T-helper 2 cell (primary cell): ENCODE measurements at regions not wholly inside any gene's neighbourhood (a gene's known extent, or its start where the extent isn't known, plus 50 kb on each side); places are given as distances from the start of the nearest gene placed in this dataset.

Experiments used
- DNase-seq, 5 experiments: peaks; one replicate each; pipeline versions ENCODE4 v3.0.0 to v3.0.0-alpha.2; 2012 to 2022

DNA sequence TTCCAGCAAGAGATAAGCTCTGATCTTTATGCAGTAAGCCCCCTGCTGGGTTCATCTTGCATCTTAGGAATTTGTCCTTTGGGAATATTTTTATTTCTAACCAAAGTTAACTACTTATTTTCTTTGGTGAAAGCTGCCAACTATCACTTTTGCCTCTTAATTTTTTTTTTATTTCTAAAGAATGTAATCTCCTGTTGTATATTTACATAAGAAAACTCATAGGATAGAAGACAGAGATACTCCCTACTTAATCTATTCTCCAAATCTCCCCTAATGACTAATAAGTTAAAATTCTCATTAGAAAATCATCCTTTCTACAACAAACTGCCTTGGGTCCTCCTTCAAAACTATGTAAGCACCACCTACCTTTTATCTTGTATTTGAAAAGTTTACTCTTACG lies 612.2 kb upstream of the SLC39A10 start:
- no peak for DNase-seq

DNA sequence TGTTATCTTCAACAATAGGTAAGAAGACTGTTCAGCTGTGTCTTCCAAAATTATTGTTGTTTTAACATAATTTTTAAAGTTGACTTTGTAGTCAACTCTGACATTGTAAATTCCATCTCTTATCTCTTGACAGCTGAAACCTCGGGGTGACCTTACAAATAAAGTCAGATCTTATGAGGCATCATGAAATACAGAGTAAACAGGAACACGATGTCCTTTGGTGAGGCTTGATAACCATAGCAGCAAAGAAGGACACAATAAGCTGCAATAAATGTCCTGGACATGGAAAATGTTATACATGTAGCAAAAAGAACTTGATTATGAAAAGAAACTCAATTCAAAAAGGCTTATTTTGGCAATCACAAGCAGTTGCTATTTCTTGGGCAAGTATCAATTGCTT lies 618.9 kb upstream of the SLC39A10 start:
- DNase-seq: no peak

DNA sequence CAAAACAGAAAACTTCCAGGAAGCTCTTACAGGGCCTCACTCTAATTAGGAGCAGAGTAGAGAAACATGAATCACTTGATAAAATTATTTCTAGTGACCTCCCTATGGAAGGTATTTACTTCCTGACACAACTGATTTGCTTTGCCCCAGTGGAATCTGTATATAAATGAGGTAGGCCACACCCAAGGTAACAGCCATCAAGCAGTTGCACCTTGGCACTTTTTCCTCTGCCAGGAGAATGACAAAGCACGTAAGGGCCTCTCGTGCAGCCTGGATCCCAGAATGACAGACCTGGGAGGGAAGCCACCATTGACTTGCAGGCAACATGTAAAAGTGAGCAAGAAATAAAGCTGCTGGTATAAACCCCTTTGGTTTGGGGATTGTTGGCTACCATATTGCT lies 620.0 kb upstream of the SLC39A10 start:
- no peak for DNase-seq

DNA sequence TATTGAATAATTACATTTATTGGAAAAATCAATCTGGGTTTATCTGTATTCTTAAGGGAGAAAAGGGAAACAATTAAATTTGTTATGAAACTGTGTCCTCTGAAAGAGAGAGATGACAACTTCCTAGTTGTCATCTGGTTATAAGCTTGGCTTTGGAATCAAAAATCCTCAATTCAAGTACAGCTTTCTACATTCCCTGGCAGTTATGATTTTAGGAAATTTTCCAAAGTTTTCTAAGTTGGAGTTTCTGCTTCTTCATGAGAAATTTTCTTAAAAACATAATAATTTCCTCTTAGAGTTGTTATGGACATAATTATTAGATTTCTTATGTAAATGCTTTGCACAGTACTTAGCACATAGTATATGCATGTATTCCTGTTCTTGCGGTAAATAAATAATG lies 625.6 kb upstream of the SLC39A10 start:
- DNase-seq: no peak

DNA sequence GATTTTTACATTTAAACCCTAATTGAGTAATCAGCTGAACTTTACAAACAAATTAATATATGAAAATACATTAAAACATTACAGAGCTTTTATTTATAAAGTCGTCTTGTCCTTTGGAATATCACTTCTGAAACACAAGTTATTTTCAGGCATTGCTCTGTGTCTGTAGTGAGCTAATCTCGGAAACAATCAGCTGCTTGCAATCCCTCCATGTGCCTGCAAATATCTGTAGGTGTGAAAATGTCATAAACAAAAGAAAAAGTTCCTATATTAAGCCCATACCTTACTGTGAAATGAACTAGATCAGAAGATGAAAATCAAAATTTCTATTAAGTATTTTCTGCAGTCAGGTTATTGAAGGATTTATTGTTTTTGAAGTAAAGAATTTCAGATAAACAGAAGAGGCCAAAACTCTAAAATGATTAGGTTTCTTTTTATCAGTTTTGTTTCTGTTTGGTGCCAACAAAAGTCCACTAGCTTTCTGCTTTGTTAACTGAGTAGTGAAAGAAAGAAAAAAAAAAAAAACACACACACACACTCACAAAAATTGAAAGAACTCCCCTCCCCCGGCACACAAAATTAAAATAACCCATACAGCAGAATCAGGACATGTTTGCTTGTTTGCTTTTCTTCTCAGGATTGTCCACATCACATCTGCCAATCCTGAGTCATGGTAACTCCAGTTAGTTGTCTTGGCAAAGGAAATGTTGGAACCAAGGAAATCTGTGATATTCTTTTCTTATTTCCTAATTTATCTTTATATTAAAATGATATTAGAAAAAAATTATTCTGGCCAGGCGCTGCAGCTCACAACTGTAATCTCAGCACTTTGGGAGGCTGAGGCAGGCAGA lies 627.0 kb upstream of the SLC39A10 start:
- DNase-seq: no peak

DNA sequence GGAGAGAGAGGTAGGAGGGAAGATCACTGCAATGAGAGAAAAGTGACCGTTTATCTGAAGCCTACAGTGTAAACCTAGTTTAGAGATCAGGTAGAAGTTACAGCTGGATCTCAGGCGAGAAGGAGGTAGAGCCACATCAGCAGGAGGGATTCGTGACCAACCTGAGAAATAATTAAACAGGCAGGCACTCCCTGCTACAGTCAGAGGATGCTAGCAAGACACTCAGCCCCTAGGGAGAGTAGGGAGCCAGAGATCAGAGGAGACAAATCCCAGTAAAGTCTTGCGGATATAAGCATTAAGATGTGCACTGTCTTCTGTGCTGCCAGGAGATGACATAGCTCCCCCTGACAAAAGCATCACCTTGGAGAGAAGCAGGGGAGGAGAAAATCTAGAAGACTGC lies 629.1 kb upstream of the SLC39A10 start:
- DNase-seq: no peak

DNA sequence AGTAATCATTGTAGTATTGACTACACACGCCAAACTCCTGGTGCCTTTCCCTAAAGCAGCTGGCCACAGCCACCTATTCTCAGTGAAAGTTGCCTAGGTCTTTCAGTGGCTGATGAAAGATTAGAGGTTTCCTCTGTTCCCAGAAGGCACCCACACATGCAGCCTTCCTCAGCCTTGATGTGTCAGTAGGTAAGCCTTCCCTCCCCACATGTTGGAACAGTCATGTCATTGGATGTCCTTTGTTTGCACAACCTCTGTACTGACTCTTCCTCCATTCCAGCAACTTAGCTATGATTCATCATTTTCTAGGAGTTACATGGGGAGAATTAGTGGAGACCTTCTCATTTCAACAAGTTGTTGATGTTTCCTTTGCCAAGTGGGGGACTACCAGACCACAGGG lies 630.8 kb upstream of the SLC39A10 start:
- no peak for DNase-seq

DNA sequence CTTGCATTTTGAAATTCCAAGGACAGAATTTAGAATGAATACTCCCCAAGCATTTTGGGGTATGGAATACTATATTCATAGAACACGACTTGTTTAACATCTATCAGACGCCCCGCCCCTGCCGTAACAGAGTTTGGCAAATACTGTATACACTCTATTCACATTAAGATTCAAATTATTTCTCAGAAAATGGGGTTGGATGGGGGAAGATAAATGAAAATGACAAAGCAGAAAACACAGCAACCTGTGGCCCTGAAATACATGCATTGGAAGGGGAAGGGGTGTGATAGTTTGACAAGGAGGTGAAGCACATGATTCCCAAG lies 634.6 kb upstream of the SLC39A10 start:
- DNase-seq: no peak

DNA sequence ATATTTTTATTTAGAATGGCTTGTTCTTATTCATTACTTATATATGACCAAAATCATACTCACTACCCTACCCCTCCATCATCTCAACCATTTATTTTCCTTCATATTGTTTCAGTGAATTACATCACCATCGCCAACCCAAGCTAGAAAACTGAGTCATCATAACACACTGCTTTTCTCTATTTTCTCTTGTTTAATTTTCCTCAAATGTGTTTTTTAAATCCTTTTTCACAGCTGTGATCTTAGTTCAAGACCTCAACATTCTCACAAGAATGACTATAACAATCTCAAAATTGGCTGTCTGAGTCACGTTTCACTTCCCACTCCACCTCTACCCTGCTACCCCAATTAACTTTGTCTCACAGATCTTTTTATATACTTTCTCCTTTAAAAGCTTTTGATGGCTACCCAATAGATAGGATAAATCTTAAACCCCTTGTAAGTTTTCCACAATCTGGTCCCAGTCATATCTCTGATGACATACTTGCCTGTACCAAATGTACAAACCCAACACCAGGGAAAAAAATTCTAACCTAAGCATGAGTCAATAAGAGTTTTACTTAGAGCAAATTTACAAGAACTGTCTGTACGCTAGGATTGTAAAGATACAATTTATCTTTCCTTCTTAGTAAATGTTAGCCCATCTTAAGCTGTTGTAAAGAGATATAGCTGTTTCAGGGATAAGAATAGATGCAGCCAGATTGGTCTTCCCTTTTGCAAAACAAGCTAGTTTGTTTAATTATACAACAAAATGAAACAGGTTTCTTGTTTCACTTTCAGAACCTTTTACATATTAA lies 635.1 kb upstream of the SLC39A10 start:
- no peak for DNase-seq

DNA sequence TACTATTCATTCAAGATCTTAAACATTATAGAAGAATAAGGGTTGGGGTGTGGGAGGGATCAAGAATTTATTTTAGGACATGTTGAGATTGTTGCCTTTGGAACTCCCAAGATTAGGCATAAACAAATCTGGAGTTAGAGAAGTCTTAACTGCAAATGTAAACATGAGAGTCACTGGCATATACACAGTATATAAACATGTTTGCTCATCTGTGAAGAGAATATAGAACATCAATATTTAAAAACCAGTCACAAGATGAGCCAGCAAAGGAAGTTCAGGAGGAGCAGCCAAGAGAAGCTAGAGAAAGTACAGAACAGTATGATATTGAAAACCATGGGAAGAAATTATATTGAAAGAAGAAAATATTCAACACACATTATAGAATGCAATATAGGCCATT lies 638.6 kb upstream of the SLC39A10 start:
- no peak for DNase-seq

DNA sequence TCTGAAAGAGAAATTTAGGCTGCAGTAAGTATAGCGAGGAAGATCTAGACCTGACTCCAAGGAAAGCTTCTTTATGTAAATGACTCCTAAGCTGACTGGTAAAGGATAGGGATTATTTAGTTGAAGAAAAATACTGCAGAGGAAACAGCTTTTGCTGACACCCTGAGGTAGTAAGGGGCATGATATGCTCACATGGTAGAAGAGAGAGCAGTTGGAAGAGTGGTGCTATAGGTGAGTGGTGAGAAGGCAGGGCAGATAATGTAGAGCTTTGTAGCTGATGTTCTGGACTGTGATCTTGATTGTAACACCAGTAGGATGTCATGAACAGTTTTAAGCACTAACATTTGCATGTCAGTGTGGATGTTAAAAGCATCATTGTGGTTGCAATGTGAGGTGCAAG lies 639.1 kb upstream of the SLC39A10 start:
- no peak for DNase-seq

DNA sequence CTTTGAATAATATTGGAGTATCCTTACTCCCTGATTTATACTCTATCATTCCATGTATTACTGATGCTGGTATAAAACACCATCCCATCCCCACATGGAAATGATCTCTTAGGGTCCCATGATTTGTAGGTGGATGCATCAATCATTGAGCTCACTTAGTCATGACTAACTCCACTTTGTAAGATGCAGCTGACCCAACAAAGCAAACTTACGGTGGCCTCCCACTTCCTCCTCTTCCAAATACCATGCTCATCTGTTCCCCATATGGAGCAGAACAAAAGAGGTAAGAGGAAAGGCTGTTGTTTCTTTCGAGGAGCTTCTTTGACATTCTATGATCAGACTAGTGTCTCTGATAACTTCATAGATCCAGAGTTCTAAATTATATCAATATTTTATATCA lies 640.2 kb upstream of the SLC39A10 start:
- no peak for DNase-seq

DNA sequence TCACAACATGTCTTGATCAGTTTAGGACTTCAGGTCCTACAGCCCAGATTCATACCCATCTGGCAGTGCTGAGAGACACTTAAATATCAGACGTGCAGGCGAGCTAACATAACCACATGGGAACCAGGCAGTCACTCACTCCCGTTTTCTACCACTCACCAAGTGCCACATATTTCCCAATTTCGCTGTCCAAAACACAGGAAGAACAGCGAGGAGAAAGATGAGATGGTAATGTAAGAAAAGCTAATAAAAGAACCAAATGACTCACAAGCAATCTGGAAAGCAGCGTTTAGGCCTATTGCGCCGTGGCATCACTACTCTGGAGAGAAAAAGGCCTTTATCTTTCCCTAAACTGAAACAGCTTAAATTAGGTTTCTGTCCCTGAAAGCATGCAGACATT lies 647.8 kb upstream of the SLC39A10 start:
- DNase-seq: no peak

DNA sequence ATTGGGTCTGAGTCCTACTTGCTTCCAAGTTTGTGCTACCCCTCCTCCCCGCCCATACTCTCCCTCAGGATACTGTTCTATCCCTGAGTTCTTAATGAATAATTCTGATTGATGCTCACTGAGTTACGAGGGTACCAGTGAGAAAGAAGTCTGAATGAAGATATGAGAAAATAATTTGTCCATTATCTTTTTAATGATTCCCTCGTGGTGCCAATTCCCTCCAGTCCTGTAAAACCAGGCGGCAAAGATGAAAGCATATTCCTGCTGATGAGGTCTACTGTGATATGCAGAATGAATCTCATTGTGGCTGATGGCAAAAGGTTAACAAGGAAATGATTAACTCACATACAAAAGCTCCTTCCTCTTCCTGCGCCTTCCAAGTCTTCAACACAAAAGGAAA lies 650.2 kb upstream of the SLC39A10 start:
- DNase-seq: no peak

DNA sequence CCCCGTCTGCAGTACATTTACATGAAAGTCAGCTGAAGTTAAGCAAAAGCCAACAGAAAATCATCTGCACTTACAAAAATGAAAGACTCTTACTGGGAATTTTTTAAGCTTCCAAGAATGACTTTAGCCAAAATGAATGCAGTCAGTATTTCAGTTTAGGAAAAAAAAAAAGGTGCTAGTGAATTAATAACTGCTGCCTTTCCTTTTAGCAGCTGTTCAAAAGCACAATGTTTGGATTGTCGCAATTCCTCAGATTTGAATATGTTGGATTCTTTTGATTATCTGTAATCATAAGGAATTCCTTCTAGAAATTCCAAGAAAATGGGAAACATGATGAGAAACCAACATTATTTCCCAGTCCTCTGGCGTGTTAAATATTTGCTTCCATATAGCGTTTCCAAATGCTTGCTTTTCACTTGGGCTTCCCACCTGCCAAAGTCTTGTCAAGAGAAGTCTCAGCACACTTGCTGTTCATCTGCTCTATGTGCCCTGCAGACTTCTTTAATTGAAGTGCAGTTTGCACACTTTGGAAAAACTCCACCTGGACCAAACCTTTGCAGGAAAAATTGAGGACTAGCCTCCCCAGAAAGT lies 653.0 kb upstream of the SLC39A10 start:
- DNase-seq: no peak

DNA sequence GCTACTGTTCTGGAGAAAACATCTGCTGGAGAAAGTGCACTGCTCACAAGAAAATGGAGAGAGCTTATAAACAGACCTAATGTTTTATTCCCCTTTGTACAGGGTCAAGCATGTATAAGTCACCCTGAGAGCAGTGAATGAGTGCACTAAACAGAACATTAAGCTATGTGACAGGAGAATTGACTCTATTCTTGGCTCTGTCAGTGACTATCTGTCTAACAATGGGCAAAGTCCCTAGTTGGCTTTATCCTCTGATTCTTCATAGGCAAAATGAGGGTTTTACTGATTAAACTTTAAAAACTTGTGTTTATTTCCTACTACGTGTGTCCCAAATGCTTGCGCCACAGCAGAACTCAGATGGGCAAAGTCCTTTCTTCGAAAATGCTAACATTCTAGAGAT lies 655.1 kb upstream of the SLC39A10 start:
- no peak for DNase-seq

DNA sequence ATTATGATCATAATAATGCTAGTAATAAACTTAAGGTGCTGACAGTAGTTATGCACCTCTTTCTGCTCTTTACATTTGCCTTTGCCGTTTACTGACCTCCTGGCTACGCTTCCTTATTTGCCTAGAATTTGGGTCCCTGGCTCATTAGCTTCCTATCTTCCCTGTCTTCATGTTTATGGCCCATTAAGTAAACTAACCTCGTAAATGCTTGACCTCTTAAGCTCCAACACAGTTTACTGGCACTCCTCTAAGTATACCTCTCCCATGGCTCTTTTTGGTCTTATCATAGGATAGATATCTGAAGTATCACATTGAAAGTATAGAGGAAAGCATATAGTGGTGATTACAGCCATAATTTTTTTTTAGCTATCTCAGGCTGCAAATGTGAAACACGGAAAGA lies 657.3 kb upstream of the SLC39A10 start:
- no peak for DNase-seq

DNA sequence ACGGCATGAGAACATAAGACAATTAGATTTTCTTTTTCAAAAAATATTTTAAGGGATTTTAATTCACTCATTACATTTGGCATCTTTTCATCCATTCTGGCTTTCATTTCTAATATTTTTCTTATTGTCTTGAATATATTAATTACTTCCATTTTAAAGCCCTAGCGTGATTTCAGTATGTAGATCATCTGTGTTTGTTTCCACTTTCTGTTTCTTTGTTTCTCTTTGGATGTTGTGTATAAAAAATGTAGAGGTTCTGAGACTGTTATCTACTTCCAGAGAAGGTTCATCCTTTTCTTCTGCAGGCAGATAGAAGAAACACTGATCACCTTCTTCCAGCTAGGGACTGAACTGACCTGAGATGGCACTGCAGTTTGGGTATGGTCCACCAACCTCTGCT lies 664.4 kb upstream of the SLC39A10 start:
- DNase-seq: no peak

DNA sequence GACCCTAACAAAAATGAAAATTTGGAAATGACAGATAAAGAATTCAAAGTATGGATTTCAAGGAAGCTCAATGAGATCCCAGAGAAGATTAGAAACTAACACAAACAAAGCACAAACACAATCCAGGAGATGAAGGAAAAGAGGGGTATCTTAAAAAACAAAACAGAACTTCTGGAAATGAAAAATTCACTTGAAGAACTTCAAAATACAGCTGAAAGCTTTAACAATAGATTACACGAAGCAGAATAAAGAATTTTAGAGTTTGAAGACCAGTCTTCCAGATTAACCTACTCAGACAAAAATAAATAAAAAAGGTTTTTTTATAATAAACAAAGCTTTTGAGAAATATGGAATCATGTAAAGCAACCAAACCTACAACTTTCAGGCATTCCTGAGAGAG lies 671.8 kb upstream of the SLC39A10 start:
- DNase-seq: no peak

DNA sequence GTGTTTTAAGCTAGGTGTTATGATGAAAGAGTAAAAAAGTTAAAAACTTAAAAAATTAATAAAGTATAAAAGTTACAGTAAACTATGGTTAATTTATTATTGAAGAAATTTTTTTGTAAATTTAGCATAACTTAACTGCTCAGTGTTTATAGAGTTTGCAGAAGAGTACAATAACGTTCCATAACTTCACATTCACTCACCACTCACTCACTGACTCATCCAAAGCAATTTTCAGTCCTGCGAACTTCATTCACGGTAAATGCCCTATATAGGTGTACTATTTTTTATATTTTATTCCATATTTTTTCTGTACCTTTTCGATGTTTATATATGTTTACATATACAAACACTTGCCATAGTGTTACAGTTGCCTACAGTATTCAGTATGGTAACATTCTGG lies 694.8 kb upstream of the SLC39A10 start:
- DNase-seq: no peak

DNA sequence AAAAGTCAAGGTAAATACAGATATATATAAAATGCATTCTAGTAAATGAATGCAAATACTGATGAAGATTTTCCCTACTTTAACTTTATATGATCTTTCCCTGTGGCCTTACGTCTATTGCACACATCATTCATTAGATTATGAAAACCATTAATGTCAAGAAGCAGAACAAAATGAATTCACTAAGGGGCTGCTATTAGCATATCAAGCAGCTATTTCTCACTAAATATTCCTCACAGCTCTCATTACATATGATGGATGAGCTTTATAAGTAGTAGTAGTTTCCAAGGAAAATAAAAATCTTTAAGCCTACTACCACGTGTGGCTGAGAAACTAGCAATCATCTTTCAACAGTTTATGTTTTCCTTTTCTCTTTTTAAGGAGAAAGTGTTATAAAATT lies 702.8 kb upstream of the SLC39A10 start:
- no peak for DNase-seq

DNA sequence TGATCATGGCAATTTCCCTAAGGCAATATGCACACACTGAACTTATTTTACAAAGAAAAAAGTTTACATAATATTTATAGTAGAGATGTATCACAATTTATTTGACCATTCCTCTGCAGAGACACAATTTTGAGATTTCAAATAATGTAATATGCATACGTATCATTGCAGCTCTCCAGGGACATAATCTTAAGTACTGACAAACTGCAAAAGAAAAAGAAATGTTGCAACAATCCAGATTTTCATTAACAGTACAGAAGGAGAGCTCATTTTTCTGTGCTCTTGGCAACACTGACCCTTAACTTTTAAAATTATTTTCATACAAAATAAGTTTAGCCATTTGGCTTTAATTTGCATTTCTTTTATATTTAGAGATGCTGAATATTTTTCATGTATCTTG lies 710.2 kb upstream of the SLC39A10 start:
- DNase-seq: no peak

DNA sequence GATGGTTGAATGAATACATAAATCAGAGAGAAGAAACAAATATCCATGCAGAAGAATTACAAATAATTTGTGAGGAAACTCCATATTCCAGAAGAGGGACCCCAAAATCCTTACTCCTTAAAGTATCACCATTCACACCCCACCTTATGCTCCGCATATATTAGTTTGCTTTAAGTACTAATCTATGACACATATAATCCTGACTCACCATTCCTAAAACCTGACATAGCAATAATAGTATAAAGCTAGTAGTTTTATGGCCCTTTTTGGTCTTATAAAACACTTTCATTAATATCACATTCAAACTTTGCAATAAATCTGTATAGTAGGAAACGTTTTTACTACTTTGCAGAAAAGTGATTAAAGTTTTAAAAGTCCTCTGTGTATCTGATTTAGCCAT lies 719.0 kb upstream of the SLC39A10 start:
- no peak for DNase-seq

DNA sequence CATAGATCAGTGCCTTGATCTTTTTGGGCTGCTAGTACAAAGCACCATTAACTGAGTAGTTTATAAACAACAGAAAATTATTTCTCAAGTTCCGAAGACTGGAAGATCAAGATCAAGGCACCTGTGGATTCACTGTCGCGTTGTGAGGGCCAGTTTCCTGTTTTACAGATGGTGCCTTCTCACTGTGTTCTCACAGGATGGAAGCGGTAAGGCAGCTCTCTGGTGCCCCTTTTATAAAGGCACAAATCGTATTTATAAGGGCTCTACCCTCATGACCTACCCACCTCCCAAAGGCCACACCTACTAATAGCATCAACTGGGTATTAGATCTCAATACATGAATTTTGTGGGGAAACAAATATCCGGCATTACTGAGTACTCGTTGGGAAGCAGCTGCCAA lies 729.5 kb upstream of the SLC39A10 start:
- no peak for DNase-seq
